GM18507 (cell line): ENCODE measurements at regions not wholly inside any gene's neighbourhood (a gene's known extent, or its start where the extent isn't known, plus 50 kb on each side); places are given as distances from the start of the nearest gene placed in this dataset.

Experiments
- DNase-seq: peaks from one replicate; pipeline ENCODE4 v3.0.0; 2011; ENCODE audit warnings: low read depth; ENCODE audit not compliant: insufficient read length; ENCODE audit errors: extremely low spot score
- FAIRE-seq: peaks from 2 replicates; lab custom pipeline; 2011; peaks lifted over from hg19 to GRCh38; lab: Jason Lieb, UNC

GRCh38 chr19:30082168-30082567, 140.1 kb downstream of the URI1 start:
- FAIRE-seq, result no peak
- no peak for DNase-seq

GRCh38 chr19:30082611-30083010, 140.6 kb downstream of the URI1 start:
- no peak for DNase-seq
- no peak for FAIRE-seq

GRCh38 chr19:30083125-30083681, 141.2 kb downstream of the URI1 start:
- no peak for FAIRE-seq

GRCh38 chr19:30083701-30084156, 141.7 kb downstream of the URI1 start:
- DNase-seq (no peak), FAIRE-seq (no peak)

More at GRCh38 chr19:30083125-30083681, 141.2 kb downstream of the URI1 start:
- DNase-seq, result no peak

- FAIRE-seq (no peak), DNase-seq (no peak)
Observed at GRCh38 chr19:30084390-30084819, 142.4 kb downstream of the URI1 start.

GRCh38 chr19:30085394-30085793, 143.4 kb downstream of the URI1 start:
- FAIRE-seq, result no peak
- no peak for DNase-seq

GRCh38 chr19:30086220-30086619, 144.2 kb downstream of the URI1 start:
- FAIRE-seq, result no peak

GRCh38 chr19:30086916-30087315, 144.9 kb downstream of the URI1 start:
- no peak for DNase-seq
- no peak for FAIRE-seq

More at GRCh38 chr19:30086220-30086619, 144.2 kb downstream of the URI1 start:
- DNase-seq, result no peak

- DNase-seq (no peak), FAIRE-seq (no peak)
Observed at GRCh38 chr19:30087381-30088138, 145.5 kb downstream of the URI1 start.

GRCh38 chr19:30088567-30088966, 146.5 kb downstream of the URI1 start:
- no peak for FAIRE-seq
- no peak for DNase-seq

GRCh38 chr19:30089086-30089665, 147.1 kb downstream of the URI1 start:
- DNase-seq (no peak), FAIRE-seq (no peak)

GRCh38 chr19:30090476-30090875, 148.4 kb downstream of the URI1 start:
- DNase-seq (no peak), FAIRE-seq (no peak)

GRCh38 chr19:30090963-30091362, 148.9 kb downstream of the URI1 start:
- DNase-seq (no peak), FAIRE-seq (no peak)

GRCh38 chr19:30091456-30091855, 149.4 kb downstream of the URI1 start:
- FAIRE-seq (no peak), DNase-seq (no peak)

GRCh38 chr19:30091856-30092255, 149.8 kb downstream of the URI1 start:
- DNase-seq, result no peak
- FAIRE-seq, result no peak

- no peak for FAIRE-seq
- DNase-seq, result no peak
Observed at GRCh38 chr19:30092721-30093569, 150.9 kb downstream of the URI1 start.

- FAIRE-seq, result no peak
- no peak for DNase-seq
Observed at GRCh38 chr19:30093966-30094755, 152.1 kb downstream of the URI1 start.

- DNase-seq, result no peak
Observed at GRCh38 chr19:30094756-30095140, 152.7 kb downstream of the URI1 start.

GRCh38 chr19:30095171-30095570, 153.1 kb downstream of the URI1 start:
- no peak for DNase-seq
- FAIRE-seq, result no peak

More at GRCh38 chr19:30094756-30095140, 152.7 kb downstream of the URI1 start:
- FAIRE-seq, result no peak
